Stomach smooth muscle (tissue), 2 donors: ENCODE measurements at regions not wholly inside any gene's neighbourhood (a gene's known extent, or its start where the extent isn't known, plus 50 kb on each side); places are given as distances from the start of the nearest gene placed in this dataset.

Source experiments
- H3K27ac ChIP-seq: one replicate; pipeline ENCODE4 v1.7.0; 2013; ENCODE audit warnings: mild to moderate bottlenecking, low read length, inconsistent platforms
- H3K27me3 ChIP-seq, 2 donors: one replicate each; pipeline ENCODE4 v1.7.0; 2013; ENCODE audit warnings: low read length in 2 of 2; ENCODE audit not compliant: insufficient read depth in 2 of 2, control insufficient read depth in 1 of 2
- H3K36me3 ChIP-seq, 2 donors: one replicate each; pipeline ENCODE4 v1.7.0; 2013; ENCODE audit warnings: low read length in 2 of 2; ENCODE audit not compliant: control insufficient read depth in 2 of 2, insufficient read depth in 2 of 2
- H3K4me1 ChIP-seq: one replicate; pipeline ENCODE4 v1.7.0; 2013; ENCODE audit warnings: low read length; ENCODE audit not compliant: control insufficient read depth, insufficient read depth
- H3K4me3 ChIP-seq, 2 donors: one replicate each; pipeline ENCODE4 v1.7.0; 2013; ENCODE audit warnings: low read length in 2 of 2
- H3K9ac ChIP-seq, 2 donors: one replicate each; pipeline ENCODE4 v1.7.0; 2013; ENCODE audit warnings: low read length in 2 of 2, mild to moderate bottlenecking in 1 of 2
- H3K9me3 ChIP-seq, 2 donors: one replicate each; pipeline ENCODE4 v1.7.0; 2013; ENCODE audit warnings: low read length in 2 of 2; ENCODE audit not compliant: control insufficient read depth in 2 of 2
- donor health status: healthy.
- donor health status: Pancreatic carcinoma.

GRCh38 chrX:139213241-139213709 lies 317.3 kb upstream of the F9 start:
- peaks cover 0 to 9% of the 10 kb centered on the region in 2 donors for H3K27me3 ChIP-seq
- no peak overlapping the region for H3K27ac ChIP-seq
- H3K4me3 ChIP-seq = no peak overlapping the region

GRCh38 chrX:139211568-139212182 lies 318.9 kb upstream of the F9 start:
- no peak overlapping the region for H3K27ac ChIP-seq
- H3K27me3 ChIP-seq = peaks cover 0 to 10% of the 10 kb centered on the region in 2 donors
- H3K4me1 ChIP-seq = no peaks in the 10 kb centered on the region
- H3K36me3 ChIP-seq = no peaks in the 10 kb centered on the region
- no peak overlapping the region for H3K4me3 ChIP-seq
- peaks cover 0 to 7% of the 10 kb centered on the region in 2 donors for H3K9me3 ChIP-seq
- H3K9ac ChIP-seq = no peak overlapping the region

More at GRCh38 chrX:139213241-139213709, 317.3 kb upstream of the F9 start:
- H3K36me3 ChIP-seq = no peaks in the 10 kb centered on the region
- H3K4me1 ChIP-seq = no peaks in the 10 kb centered on the region
- H3K9ac ChIP-seq = no peak overlapping the region
- peaks cover 0 to 3% of the 10 kb centered on the region in 2 donors for H3K9me3 ChIP-seq

GRCh38 chrX:139209342-139209741 lies 321.2 kb upstream of the F9 start:
- H3K27me3 ChIP-seq = peaks cover 0 to 15% of the 10 kb centered on the region in 2 donors

GRCh38 chrX:139207655-139208054 lies 322.9 kb upstream of the F9 start:
- Histone ChIP-seq H3K9me3 (peaks cover 0 to 4% of the 10 kb centered on the region in 2 donors), H3K9ac (no peak overlapping the region), H3K27ac (no peak overlapping the region), H3K4me1 (peaks cover 6% of the 10 kb centered on the region), H3K27me3 (peaks cover 0 to 16% of the 10 kb centered on the region in 2 donors), H3K4me3 (no peak overlapping the region), H3K36me3 (no peaks in the 10 kb centered on the region)

More at GRCh38 chrX:139209342-139209741, 321.2 kb upstream of the F9 start:
- H3K4me3 ChIP-seq = no peak overlapping the region
- peaks cover 0 to 7% of the 10 kb centered on the region in 2 donors for H3K9me3 ChIP-seq
- no peak overlapping the region for H3K27ac ChIP-seq
- no peaks in the 10 kb centered on the region for H3K4me1 ChIP-seq
- H3K36me3 ChIP-seq = no peaks in the 10 kb centered on the region
- no peak overlapping the region for H3K9ac ChIP-seq

- Histone ChIP-seq H3K9me3 (peaks cover 0 to 4% of the 10 kb centered on the region in 2 donors), H3K4me3 (no peak overlapping the region), H3K27me3 (peaks cover 0 to 19% of the 10 kb centered on the region in 2 donors), H3K4me1 (peaks cover 6% of the 10 kb centered on the region), H3K9ac (no peak overlapping the region), H3K27ac (no peak overlapping the region), H3K36me3 (no peaks in the 10 kb centered on the region)
These were observed 323.6 kb upstream of the F9 start for GRCh38 chrX:139206914-139207313.

GRCh38 chrX:139204898-139205667 lies 325.5 kb upstream of the F9 start:
- Histone ChIP-seq H3K27ac (no peak overlapping the region), H3K27me3 (peaks cover 0 to 19% of the 10 kb centered on the region in 2 donors), H3K36me3 (no peaks in the 10 kb centered on the region), H3K9ac (peak overlapping the region; percentile 15 to 42), H3K4me3 (peak overlapping the region; percentile 52 to 69), H3K9me3 (peaks cover 0 to 4% of the 10 kb centered on the region in 2 donors), H3K4me1 (peaks cover 6% of the 10 kb centered on the region)

- Histone ChIP-seq H3K9ac (no peak overlapping the region), H3K9me3 (peaks cover 0 to 4% of the 10 kb centered on the region in 2 donors), H3K4me1 (peaks cover 6% of the 10 kb centered on the region), H3K27me3 (peaks cover 0 to 21% of the 10 kb centered on the region in 2 donors), H3K27ac (no peak overlapping the region), H3K36me3 (no peaks in the 10 kb centered on the region), H3K4me3 (peak overlapping the region; percentile 52 to 69)
These were observed 326.0 kb upstream of the F9 start for GRCh38 chrX:139204571-139204897.

GRCh38 chrX:139203651-139204570 lies 326.6 kb upstream of the F9 start:
- peak overlapping the region; percentile 55 to 69 for H3K4me3 ChIP-seq
- peaks cover 0 to 4% of the 10 kb centered on the region in 2 donors for H3K9me3 ChIP-seq
- peaks cover 0 to 21% of the 10 kb centered on the region in 2 donors for H3K27me3 ChIP-seq
- no peak overlapping the region for H3K27ac ChIP-seq
- no peak overlapping the region for H3K9ac ChIP-seq
- H3K36me3 ChIP-seq = no peaks in the 10 kb centered on the region
- H3K4me1 ChIP-seq = peaks cover 6% of the 10 kb centered on the region

GRCh38 chrX:139202742-139203420 lies 327.7 kb upstream of the F9 start:
- Histone ChIP-seq H3K27ac (no peak overlapping the region), H3K27me3 (peaks cover 0 to 20% of the 10 kb centered on the region in 2 donors), H3K9ac (no peak overlapping the region), H3K4me3 (peak overlapping the region in 1 of 2 donors; percentile 35), H3K9me3 (peaks cover 0 to 4% of the 10 kb centered on the region in 2 donors), H3K4me1 (peaks cover 6% of the 10 kb centered on the region), H3K36me3 (no peaks in the 10 kb centered on the region)

- Histone ChIP-seq H3K4me3 (no peak overlapping the region), H3K27me3 (peaks cover 0 to 18% of the 10 kb centered on the region in 2 donors), H3K9me3 (no peaks in the 10 kb centered on the region), H3K9ac (no peak overlapping the region), H3K4me1 (peaks cover 6% of the 10 kb centered on the region), H3K27ac (no peak overlapping the region), H3K36me3 (no peaks in the 10 kb centered on the region)
These were observed 328.6 kb upstream of the F9 start for GRCh38 chrX:139201924-139202323.
